Endothelial cell (in vitro differentiated cells): ENCODE measurements at regions not wholly inside any gene's neighbourhood (a gene's known extent, or its start where the extent isn't known, plus 50 kb on each side); places are given as distances from the start of the nearest gene placed in this dataset.
A peak's percentile ranks its signal among the peaks of the same experiment; 100 is the strongest.
"Not testable (repeated sequence)": the region's sequence is repeated elsewhere in the genome, so short reads cannot be mapped to it uniquely, and the experiment has no call there.

Experiments used
- DNase-seq: peaks from one replicate; pipeline ENCODE4 v3.0.0; 2021; ENCODE audit warnings: low spot score
- H3K27ac Mint-ChIP-seq: one replicate; pipeline ENCODE4 v1.8.0; 2021; ENCODE audit warnings: mixed read lengths, inconsistent platforms; ENCODE audit not compliant: unreplicated experiment
- H3K27me3 Mint-ChIP-seq: one replicate; pipeline ENCODE4 v1.8.0; 2021; ENCODE audit warnings: mild to moderate bottlenecking, moderate library complexity, mixed read lengths, inconsistent platforms; ENCODE audit not compliant: unreplicated experiment
- H3K36me3 Mint-ChIP-seq: one replicate; pipeline ENCODE4 v1.8.0; 2021; ENCODE audit warnings: mild to moderate bottlenecking, low read depth, mixed read lengths, inconsistent platforms; ENCODE audit not compliant: unreplicated experiment
- H3K4me1 Mint-ChIP-seq: one replicate; pipeline ENCODE4 v1.8.0; 2021; ENCODE audit warnings: mild to moderate bottlenecking, mixed read lengths, inconsistent platforms; ENCODE audit not compliant: unreplicated experiment
- H3K4me3 Mint-ChIP-seq: one replicate; pipeline ENCODE4 v1.8.0; 2021; ENCODE audit warnings: mild to moderate bottlenecking, mixed read lengths, inconsistent platforms; ENCODE audit not compliant: unreplicated experiment
- H3K9me3 Mint-ChIP-seq: one replicate; pipeline ENCODE4 v1.8.0; 2021; ENCODE audit warnings: mixed read lengths, inconsistent platforms; ENCODE audit not compliant: unreplicated experiment
- CTCF ChIP-seq: fragments of 200-600 bp; sonication (generic); IDR thresholded peaks from one replicate; pipeline ENCODE4 v1.5.0; 2021; ENCODE audit warnings: antibody characterized with exemption; ENCODE audit not compliant: unreplicated experiment

DNA sequence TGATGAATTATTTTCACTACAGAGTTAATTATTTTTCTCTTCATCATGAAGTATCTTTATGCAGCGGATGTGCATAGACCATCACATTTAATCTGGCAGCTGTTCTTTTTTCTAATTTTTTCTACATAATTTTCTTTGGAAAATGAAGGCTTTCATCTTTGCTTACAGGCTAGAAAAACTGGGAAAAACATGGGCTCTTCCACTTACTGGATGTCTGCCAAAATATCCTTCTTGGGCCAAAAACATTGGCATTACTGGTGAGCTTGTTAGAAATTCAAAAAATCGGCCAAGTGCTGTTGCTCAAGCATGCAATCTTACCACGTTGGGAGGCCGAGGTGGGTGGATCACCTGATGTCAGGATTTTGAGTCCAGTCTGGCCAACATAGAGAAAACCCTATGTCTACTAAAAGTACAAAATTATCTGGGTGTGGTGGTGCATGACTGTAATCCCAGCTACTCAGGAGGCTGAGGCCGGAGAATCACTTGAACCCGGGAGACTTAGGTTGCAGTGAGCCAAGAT is 176.8 kb downstream of the ZNF737 start:
- H3K27ac Mint-ChIP-seq: no peak overlapping the region
- H3K36me3 Mint-ChIP-seq: no peaks in the 10 kb centered on the region
- TF ChIP-seq CTCF: no peak
- DNase-seq: no peak
- no peaks in the 10 kb centered on the region for H3K4me1 Mint-ChIP-seq
- no peaks in the 10 kb centered on the region for H3K27me3 Mint-ChIP-seq
- peaks cover 4% of the 10 kb centered on the region for H3K9me3 Mint-ChIP-seq
- no peak overlapping the region for H3K4me3 Mint-ChIP-seq

DNA sequence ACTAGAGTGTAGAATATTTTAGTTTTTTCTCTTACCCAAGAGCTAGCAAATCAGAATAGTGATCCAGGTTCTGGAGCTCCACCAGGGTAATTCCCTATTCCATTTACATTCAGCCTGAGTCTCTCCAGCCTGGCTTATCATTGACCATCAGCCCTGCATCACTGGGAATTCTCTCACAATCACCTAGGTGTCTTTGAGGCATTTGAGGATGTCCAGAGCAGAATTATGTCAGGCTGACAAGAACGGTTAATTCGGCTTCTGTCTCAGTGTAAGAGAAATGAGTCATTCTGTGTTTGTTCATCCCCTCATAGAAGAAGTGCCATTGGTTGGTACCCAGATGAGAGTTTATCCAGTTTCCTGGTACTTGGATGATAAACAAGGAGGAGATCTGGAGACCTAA is 180.5 kb downstream of the ZNF737 start:
- Mint-ChIP-seq H3K9me3 (no peaks in the 10 kb centered on the region), H3K27me3 (no peaks in the 10 kb centered on the region), H3K36me3 (no peaks in the 10 kb centered on the region), H3K27ac (no peak overlapping the region), H3K4me3 (no peak overlapping the region), H3K4me1 (no peaks in the 10 kb centered on the region)
- no peak for DNase-seq
- TF ChIP-seq CTCF: no peak

GRCh38 chr19:20371911-20372310 is 193.7 kb downstream of the ZNF737 start:
- TF ChIP-seq CTCF: no peak
- Mint-ChIP-seq H3K27ac (peak overlapping the region; percentile 43), H3K27me3 (peaks cover 5% of the 10 kb centered on the region), H3K4me3 (no peak overlapping the region), H3K9me3 (no peaks in the 10 kb centered on the region), H3K4me1 (peaks cover 34% of the 10 kb centered on the region), H3K36me3 (peaks cover 12% of the 10 kb centered on the region)
- DNase-seq: no peak

- H3K4me1 Mint-ChIP-seq: peaks cover 34% of the 10 kb centered on the region
- not testable (repeated sequence) for H3K4me3 Mint-ChIP-seq, DNase-seq, H3K27me3 Mint-ChIP-seq, H3K27ac Mint-ChIP-seq, H3K9me3 Mint-ChIP-seq
- peaks cover 12% of the 10 kb centered on the region for H3K36me3 Mint-ChIP-seq
These were observed 194.3 kb downstream of the ZNF737 start for GRCh38 chr19:20371304-20371703.

DNA sequence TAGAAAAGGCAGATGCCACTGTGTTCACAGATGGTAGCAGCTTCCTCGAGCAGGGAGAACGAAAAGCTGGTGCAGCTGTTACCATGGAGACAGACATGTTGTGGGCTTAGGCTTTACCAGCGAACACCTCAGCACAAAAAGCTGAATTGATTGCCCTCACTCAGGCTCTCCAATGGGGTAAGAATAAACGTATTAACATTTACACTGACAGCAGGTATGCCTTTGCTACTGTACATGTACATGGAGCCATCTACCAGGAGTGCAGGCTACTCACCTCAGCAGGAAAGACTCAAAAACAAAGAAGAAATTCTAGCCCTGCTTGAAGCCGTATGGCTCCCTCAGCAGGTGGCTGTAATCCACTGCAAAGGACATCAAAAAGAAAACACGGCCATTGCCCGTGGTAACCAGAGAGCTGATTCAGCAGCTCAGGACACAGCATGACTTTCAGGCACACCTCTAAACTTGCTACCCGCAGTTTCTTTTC is 197.7 kb downstream of the ZNF737 start:
- peaks cover 11% of the 10 kb centered on the region for H3K36me3 Mint-ChIP-seq
- peaks cover 34% of the 10 kb centered on the region for H3K4me1 Mint-ChIP-seq
- H3K27ac Mint-ChIP-seq: peak overlapping the region; percentile 82
- no peak for TF ChIP-seq CTCF
- H3K27me3 Mint-ChIP-seq: peaks cover 7% of the 10 kb centered on the region
- no peaks in the 10 kb centered on the region for H3K9me3 Mint-ChIP-seq
- no peak overlapping the region for H3K4me3 Mint-ChIP-seq
- DNase-seq: peak; percentile 19

GRCh38 chr19:20365146-20365545 is 198.1 kb downstream of the ZNF486 start:
- TF ChIP-seq CTCF: no peak
- DNase-seq: no peak
- Mint-ChIP-seq H3K36me3 (peaks cover 14% of the 10 kb centered on the region), H3K9me3 (no peaks in the 10 kb centered on the region), H3K27ac (no peak overlapping the region), H3K4me3 (no peak overlapping the region), H3K27me3 (peaks cover 9% of the 10 kb centered on the region), H3K4me1 (peaks cover 26% of the 10 kb centered on the region)
